GM23248 (cell line): ENCODE measurements at regions not wholly inside any gene's neighbourhood (a gene's known extent, or its start where the extent isn't known, plus 50 kb on each side); places are given as distances from the start of the nearest gene placed in this dataset.

Source experiments
- EZH2 ChIP-seq: fragments of 200-600 bp; sonication (generic); IDR thresholded peaks from 2 replicates; pipeline ENCODE4 v1.6.1; 2018; ENCODE audit warnings: antibody characterized with exemption, mild to moderate bottlenecking; ENCODE audit not compliant: insufficient read depth, poor library complexity, severe bottlenecking
- EZH2phosphoT487 ChIP-seq: fragments of 200-600 bp; sonication (generic); IDR thresholded peaks from 2 replicates; pipeline ENCODE4 v1.6.1; 2018; ENCODE audit warnings: antibody characterized with exemption, moderate library complexity, mild to moderate bottlenecking, low read depth; ENCODE audit not compliant: insufficient read depth

DNA sequence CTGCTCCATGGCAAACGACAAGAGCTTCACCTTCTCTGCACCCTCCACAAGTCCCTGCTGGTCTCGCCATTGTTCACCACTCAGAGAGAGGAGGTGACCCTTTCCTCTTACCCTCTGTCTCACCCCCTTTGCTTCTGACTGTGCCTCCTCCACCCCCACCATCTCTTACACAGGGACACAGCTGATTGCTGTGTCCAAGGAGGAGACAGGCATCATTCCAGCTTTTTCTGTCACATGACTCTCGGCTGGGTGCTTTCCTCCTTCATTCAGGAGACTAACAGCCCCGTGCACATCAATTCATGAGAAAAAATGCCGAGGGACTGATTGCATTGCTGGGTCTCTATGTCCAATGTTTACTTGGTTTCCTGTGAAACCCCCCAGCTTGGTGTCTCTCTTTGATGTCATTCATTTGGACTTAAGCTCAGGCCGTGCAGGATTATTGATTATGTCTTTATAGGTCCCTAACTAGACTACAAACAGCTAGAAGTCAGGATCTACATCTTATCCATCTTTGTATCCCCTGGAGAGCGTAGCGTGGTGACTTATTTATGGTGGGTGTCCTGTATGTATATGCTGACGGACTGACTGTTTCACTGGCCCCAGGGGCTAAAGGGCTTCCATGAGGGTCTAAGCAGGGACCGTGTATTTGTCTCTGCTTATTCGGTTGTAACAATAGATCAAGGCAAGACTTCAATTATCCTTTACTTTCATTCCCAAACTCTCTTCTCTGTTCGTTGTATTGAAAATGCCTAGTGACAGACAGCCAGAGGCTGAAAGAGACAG is 82.2 kb upstream of the CDH13 start:
- TF ChIP-seq EZH2 (no peak), EZH2phosphoT487 (no peak)
